B cell (primary cell): ENCODE measurements at regions not wholly inside any gene's neighbourhood (a gene's known extent, or its start where the extent isn't known, plus 50 kb on each side); places are given as distances from the start of the nearest gene placed in this dataset.

Experiments
- ATAC-seq: fragments of 200-7000 bp; cut with Tn5 transposase; one replicate; pipeline ENCODE4 v1.10.0; 2021; ENCODE audit warnings: low read depth, mild to moderate bottlenecking, moderate number of reproducible peaks, moderate library complexity
- CTCF ChIA-PET: fragments of 350-600 bp; sonication (Branson Sonifier 250); formaldehyde crosslinking; loops from one replicate; lab custom pipeline; 2021; ENCODE audit warnings: antibody characterized with exemption, inconsistent platforms; lab: Charles Lee
- POLR2A ChIA-PET: fragments of 350-600 bp; sonication (Branson Sonifier 250); formaldehyde crosslinking; loops from one replicate; lab custom pipeline; 2021; ENCODE audit warnings: antibody characterized with exemption; lab: Charles Lee
- DNase-seq: peaks from one replicate; pipeline ENCODE4 v3.0.0; 2013
- H2AFZ ChIP-seq: 2 replicates; pipeline ENCODE4 v1.6.1; 2012; ENCODE audit warnings: mild to moderate bottlenecking, low read depth, low read length; ENCODE audit not compliant: insufficient read depth, poor library complexity, severe bottlenecking
- H3K27ac ChIP-seq, 2 donors: 1 replicate in 1 of 2; 2 replicates in 1 of 2; pipeline ENCODE4 v1.5.1; 2012 to 2013; ENCODE audit warnings: low read length in 2 of 2, mild to moderate bottlenecking in 2 of 2, moderate library complexity in 1 of 2
- H3K27me3 ChIP-seq, 4 experiments: fragments of 200-600 bp in 1 of 4; sonication (generic) in 1 of 4; replicated peaks in 1 of 4; 1 replicate in 2 of 4; 2 replicates in 2 of 4; pipeline versions ENCODE4 v1.6.1 to v1.7.0; 2013 to 2016; ENCODE audit warnings: low read length in 3 of 4, mild to moderate bottlenecking in 2 of 4, mixed read lengths in 1 of 4, moderate library complexity in 1 of 4; ENCODE audit not compliant: insufficient read depth in 4 of 4, control insufficient read depth in 3 of 4; ENCODE audit errors: control extremely low read depth in 1 of 4
- H3K36me3 ChIP-seq, 2 experiments: replicated peaks in 1 of 2; 1 replicate in 1 of 2; 2 replicates in 1 of 2; pipeline versions ENCODE4 v1.6.1 to v1.7.1; 2013; ENCODE audit warnings: low read length in 1 of 2; ENCODE audit not compliant: insufficient read depth in 2 of 2, control insufficient read depth in 1 of 2; ENCODE audit errors: control extremely low read depth in 1 of 2, extremely low read depth in 1 of 2
- H3K4me1 ChIP-seq, 2 donors: fragments of 200-600 bp in 1 of 2; sonication (generic) in 1 of 2; 1 replicate in 1 of 2; 2 replicates in 1 of 2; pipeline versions ENCODE4 v1.5.1 to v1.6.1; 2013 to 2017; ENCODE audit warnings: low read length in 2 of 2; ENCODE audit not compliant: control insufficient read depth in 2 of 2, insufficient read depth in 2 of 2
- H3K4me2 ChIP-seq: replicated peaks from 2 replicates; pipeline ENCODE3; 2012; ENCODE audit warnings: mild to moderate bottlenecking, low read depth, low read length; ENCODE audit not compliant: poor library complexity, severe bottlenecking
- H3K4me3 ChIP-seq, 5 experiments: fragments of 200-600 bp in 1 of 5; sonication (generic) in 1 of 5; 1 replicate in 3 of 5; 2 replicates in 2 of 5; pipeline versions ENCODE4 v1.5.1 to v1.7.0; 2011 to 2016; ENCODE audit warnings: low read length in 4 of 5, mild to moderate bottlenecking in 4 of 5, low read depth in 2 of 5, control low read depth in 1 of 5, moderate library complexity in 1 of 5; ENCODE audit not compliant: insufficient read depth in 1 of 5; ENCODE audit errors: control extremely low read depth in 1 of 5, extremely low read depth in 1 of 5
- H3K79me2 ChIP-seq: fragments of 200-600 bp; sonication (generic); one replicate; pipeline ENCODE4 v1.6.0; 2016; ENCODE audit warnings: low read length; ENCODE audit not compliant: control insufficient read depth, insufficient read depth
- H3K9ac ChIP-seq: fragments of 200-600 bp; sonication (generic); 2 replicates; pipeline ENCODE4 v1.6.1; 2017; ENCODE audit warnings: mild to moderate bottlenecking, low read length, moderate library complexity
- H3K9me3 ChIP-seq, 3 donors: one replicate each; pipeline versions ENCODE4 v1.6.1 to v1.7.1; 2013; ENCODE audit warnings: low read length in 2 of 3; ENCODE audit not compliant: control insufficient read depth in 2 of 3, insufficient read depth in 1 of 3; ENCODE audit errors: control extremely low read depth in 1 of 3
- H4K20me1 ChIP-seq: 2 replicates; pipeline ENCODE4 v1.6.0; 2012; ENCODE audit warnings: mild to moderate bottlenecking, low read length; ENCODE audit not compliant: insufficient read depth, control insufficient read depth, poor library complexity, severe bottlenecking
- H3K27ac Mint-ChIP-seq: one replicate; pipeline ENCODE4 v1.8.0; 2021; ENCODE audit warnings: mixed read lengths
- H3K27me3 Mint-ChIP-seq: one replicate; pipeline ENCODE4 v1.8.0; 2021; ENCODE audit warnings: mixed read lengths
- H3K4me1 Mint-ChIP-seq: one replicate; pipeline ENCODE4 v1.8.0; 2021; ENCODE audit warnings: mixed read lengths
- H3K4me3 Mint-ChIP-seq: one replicate; pipeline ENCODE4 v1.8.0; 2021; ENCODE audit warnings: mixed read lengths
- H3K9me3 Mint-ChIP-seq: one replicate; pipeline ENCODE4 v1.8.0; 2022; ENCODE audit warnings: mixed read lengths; ENCODE audit not compliant: insufficient read depth
- CTCF ChIP-seq: fragments of 200-600 bp; IDR thresholded peaks from one replicate; pipeline ENCODE4 v1.8.0; 2022; ENCODE audit warnings: antibody characterized with exemption, mild to moderate bottlenecking
- EZH2 ChIP-seq: IDR thresholded peaks from 2 replicates; pipeline ENCODE4 v1.6.1; 2012; ENCODE audit warnings: borderline replicate concordance, low read depth, mild to moderate bottlenecking, moderate library complexity, low read length; ENCODE audit not compliant: insufficient read depth, poor library complexity, severe bottlenecking
- WGBS: methylation state at CpG from one replicate; pipeline ENCODE4 v1.1.5; 2013; ENCODE audit warnings: missing lambda C conversion rate; ENCODE audit not compliant: insufficient coverage; 5-methylcytosine and 5-hydroxymethylcytosine counted together
- intact Hi-C: fragments of 100-400 bp; cut with micrococcal nuclease; formaldehyde crosslinking; loops from one replicate; pipeline ENCODE4 v1.10.0; 2022

GRCh38 chr2:9703701-9704221, 73.0 kb upstream of the YWHAQ start:
- no peak overlapping the region for H3K27ac ChIP-seq
- Mint-ChIP-seq H3K9me3 (no peaks in the 10 kb centered on the region), H3K4me1 (no peaks in the 10 kb centered on the region), H3K4me3 (no peak overlapping the region), H3K27me3 (peaks cover 3% of the 10 kb centered on the region), H3K27ac (no peak overlapping the region)
- no peaks in the 10 kb centered on the region for H3K79me2 ChIP-seq
- H3K36me3 ChIP-seq: no peaks in the 10 kb centered on the region
- no peaks in the 10 kb centered on the region for H3K9me3 ChIP-seq
- DNase-seq: no peak
- intact Hi-C loops: no loop called here
- ChIA-PET CTCF (no interaction called here), POLR2A (no interaction called here)
- H3K4me1 ChIP-seq: peaks cover 0 to 4% of the 10 kb centered on the region in 2 donors
- peaks cover 0 to 4% (median 2%) of the 10 kb centered on the region in 4 experiments for H3K27me3 ChIP-seq
- no peaks in the 10 kb centered on the region for H4K20me1 ChIP-seq
- no peak overlapping the region for H3K9ac ChIP-seq
- H2AFZ ChIP-seq: no peak overlapping the region
- TF ChIP-seq EZH2 (no peak), CTCF (no peak)
- H3K4me3 ChIP-seq: no peak overlapping the region
- no peak for ATAC-seq
- WGBS: 69% methylated on average over 2 of the region's 3 CpGs
- H3K4me2 ChIP-seq: no peak overlapping the region

GRCh38 chr2:9704600-9704999, 73.8 kb upstream of the YWHAQ start:
- Histone ChIP-seq H3K27me3 (peaks cover 0 to 4% (median 2%) of the 10 kb centered on the region in 4 experiments), H3K36me3 (no peaks in the 10 kb centered on the region), H3K4me1 (peaks cover 0 to 4% of the 10 kb centered on the region in 2 donors), H3K4me2 (no peak overlapping the region), H4K20me1 (no peaks in the 10 kb centered on the region), H2AFZ (no peak overlapping the region), H3K9ac (no peak overlapping the region), H3K9me3 (peaks cover 0 to 4% (median 0%) of the 10 kb centered on the region in 3 donors), H3K4me3 (no peak overlapping the region), H3K79me2 (no peaks in the 10 kb centered on the region), H3K27ac (no peak overlapping the region)
- TF ChIP-seq CTCF (no peak), EZH2 (no peak)
- Mint-ChIP-seq H3K27ac (no peak overlapping the region), H3K4me1 (no peaks in the 10 kb centered on the region), H3K27me3 (no peaks in the 10 kb centered on the region), H3K9me3 (no peaks in the 10 kb centered on the region), H3K4me3 (no peak overlapping the region)
- intact Hi-C loops: no loop called here
- WGBS: 100% methylated on average over 3 of the region's 3 CpGs
- ATAC-seq (no peak), DNase-seq (no peak)
- POLR2A ChIA-PET: no interaction called here
- CTCF ChIA-PET: no interaction called here
